ENCODE measurements at regions not wholly inside any gene's neighbourhood (a gene's known extent, or its start where the extent isn't known, plus 50 kb on each side); places are given as distances from the start of the nearest gene placed in this dataset.

GRCh38 chr14:98923596-98923995, 348.4 kb downstream of the BCL11B start:
- no peaks in the 10 kb centered on the region for H3K36me3 ChIP-seq
- no peak overlapping the region for H3K27ac ChIP-seq
- H3K9me3 ChIP-seq (ENCODE audit: severe bottlenecking) = no peaks in the 10 kb centered on the region
- H3K27me3 ChIP-seq (ENCODE audit: insufficient read depth, low read depth, severe bottlenecking) = peaks cover 73% of the 10 kb centered on the region
- TF ChIP-seq CTCF (IDR thresholded peaks at IDR 0.05; ENCODE audit: low read depth, low read length) = no peak
- H3K4me3 ChIP-seq (ENCODE audit: low read depth, low read length) = no peak overlapping the region
- DNase-seq = no peak

- no peak for TF ChIP-seq CTCF (IDR thresholded peaks at IDR 0.05; ENCODE audit: low read depth, low read length)
- Histone ChIP-seq H3K4me3 (ENCODE audit: low read depth, low read length) (no peak overlapping the region), H3K9me3 (ENCODE audit: severe bottlenecking) (no peaks in the 10 kb centered on the region), H3K27me3 (ENCODE audit: insufficient read depth, low read depth, severe bottlenecking) (peaks cover 77% of the 10 kb centered on the region), H3K36me3 (no peaks in the 10 kb centered on the region), H3K27ac (no peak overlapping the region)
- no peak for DNase-seq
Observed at GRCh38 chr14:98924046-98924445, 348.0 kb downstream of the BCL11B start.

- Histone ChIP-seq H3K27me3 (ENCODE audit: insufficient read depth, low read depth, severe bottlenecking) (peaks cover 72% of the 10 kb centered on the region), H3K36me3 (no peaks in the 10 kb centered on the region), H3K27ac (no peak overlapping the region), H3K9me3 (ENCODE audit: severe bottlenecking) (no peaks in the 10 kb centered on the region), H3K4me3 (ENCODE audit: low read depth, low read length) (no peak overlapping the region)
- no peak for DNase-seq
- no peak for TF ChIP-seq CTCF (IDR thresholded peaks at IDR 0.05; ENCODE audit: low read depth, low read length)
Observed at GRCh38 chr14:98925354-98926040, 346.5 kb downstream of the BCL11B start.

- no peaks in the 10 kb centered on the region for H3K9me3 ChIP-seq (ENCODE audit: severe bottlenecking)
- no peak for TF ChIP-seq CTCF (IDR thresholded peaks at IDR 0.05; ENCODE audit: low read depth, low read length)
- H3K4me3 ChIP-seq (ENCODE audit: low read depth, low read length) = no peak overlapping the region
- H3K36me3 ChIP-seq = no peaks in the 10 kb centered on the region
- no peak for DNase-seq
- no peak overlapping the region for H3K27ac ChIP-seq
- H3K27me3 ChIP-seq (ENCODE audit: insufficient read depth, low read depth, severe bottlenecking) = peaks cover 70% of the 10 kb centered on the region
Observed at GRCh38 chr14:98926146-98926545, 345.9 kb downstream of the BCL11B start.

GRCh38 chr14:98926801-98927200, 345.2 kb downstream of the BCL11B start:
- no peak for DNase-seq
- Histone ChIP-seq H3K9me3 (ENCODE audit: severe bottlenecking) (no peaks in the 10 kb centered on the region), H3K4me3 (ENCODE audit: low read depth, low read length) (no peak overlapping the region), H3K27ac (no peak overlapping the region), H3K36me3 (no peaks in the 10 kb centered on the region), H3K27me3 (ENCODE audit: insufficient read depth, low read depth, severe bottlenecking) (peaks cover 72% of the 10 kb centered on the region)
- no peak for TF ChIP-seq CTCF (IDR thresholded peaks at IDR 0.05; ENCODE audit: low read depth, low read length)

- DNase-seq = no peak
- H3K27ac ChIP-seq = no peak overlapping the region
- no peak for TF ChIP-seq CTCF (IDR thresholded peaks at IDR 0.05; ENCODE audit: low read depth, low read length)
- no peak overlapping the region for H3K4me3 ChIP-seq (ENCODE audit: low read depth, low read length)
- peaks cover 73% of the 10 kb centered on the region for H3K27me3 ChIP-seq (ENCODE audit: insufficient read depth, low read depth, severe bottlenecking)
- H3K36me3 ChIP-seq = no peaks in the 10 kb centered on the region
- no peaks in the 10 kb centered on the region for H3K9me3 ChIP-seq (ENCODE audit: severe bottlenecking)
Observed at GRCh38 chr14:98927986-98928385, 344.0 kb downstream of the BCL11B start.
